ENCODE measurements at regions not wholly inside any gene's neighbourhood (a gene's known extent, or its start where the extent isn't known, plus 50 kb on each side); places are given as distances from the start of the nearest gene placed in this dataset.
"Not testable (repeated sequence)": the region's sequence is repeated elsewhere in the genome, so short reads cannot be mapped to it uniquely, and the experiment has no call there.

- Histone ChIP-seq H3K27me3 (ENCODE audit: control insufficient read depth, insufficient read depth, low read length) (no peaks in the 10 kb centered on the region), H3K4me3 (ENCODE audit: low read depth, low read length) (no peak overlapping the region), H3K27ac (ENCODE audit: low read depth, low read length) (no peak overlapping the region), H3K9me3 (ENCODE audit: control insufficient read depth, insufficient read depth, low read length) (peaks cover 6% of the 10 kb centered on the region; the same call in 1 of the 2 replicates)
- no peak for TF ChIP-seq CTCF (IDR thresholded peaks at IDR 0.05; ENCODE audit: low read depth, low read length)
- ChIA-PET POLR2A (no interaction called here), CTCF (no interaction called here)
- no peak for DNase-seq (ENCODE audit: low read depth, low spot score)
These were observed 139.8 kb upstream of the CHODL start for GRCh38 chr21:18104802-18105201.

- POLR2A ChIA-PET; DNase-seq (ENCODE audit: low read depth, low spot score); H3K27ac ChIP-seq (ENCODE audit: low read depth, low read length); CTCF ChIA-PET; H3K9me3 ChIP-seq (ENCODE audit: control insufficient read depth, insufficient read depth, low read length); H3K4me3 ChIP-seq (ENCODE audit: low read depth, low read length); H3K27me3 ChIP-seq (ENCODE audit: control insufficient read depth, insufficient read depth, low read length): not testable (repeated sequence)
These were observed 148.2 kb upstream of the CHODL start for GRCh38 chr21:18096413-18096812.

GRCh38 chr21:18089786-18090185, 154.8 kb upstream of the CHODL start:
- ChIA-PET POLR2A (no interaction called here), CTCF (no interaction called here)
- no peak overlapping the region for H3K4me3 ChIP-seq (ENCODE audit: low read depth, low read length)
- peaks cover 33% of the 10 kb centered on the region for H3K9me3 ChIP-seq (ENCODE audit: control insufficient read depth, insufficient read depth, low read length)
- H3K27ac ChIP-seq (ENCODE audit: low read depth, low read length): no peak overlapping the region
- DNase-seq (ENCODE audit: low read depth, low spot score): no peak
- H3K27me3 ChIP-seq (ENCODE audit: control insufficient read depth, insufficient read depth, low read length): no peaks in the 10 kb centered on the region
- no peak for TF ChIP-seq CTCF (IDR thresholded peaks at IDR 0.05; ENCODE audit: low read depth, low read length)

- TF ChIP-seq CTCF (IDR thresholded peaks at IDR 0.05; ENCODE audit: low read depth, low read length): no peak
- ChIA-PET POLR2A (no interaction called here), CTCF (no interaction called here)
- Histone ChIP-seq H3K27me3 (ENCODE audit: control insufficient read depth, insufficient read depth, low read length) (no peaks in the 10 kb centered on the region), H3K9me3 (ENCODE audit: control insufficient read depth, insufficient read depth, low read length) (peaks cover 10% of the 10 kb centered on the region), H3K27ac (ENCODE audit: low read depth, low read length) (no peak overlapping the region), H3K4me3 (ENCODE audit: low read depth, low read length) (no peak overlapping the region)
- no peak for DNase-seq (ENCODE audit: low read depth, low spot score)
These were observed 174.2 kb upstream of the CHODL start for GRCh38 chr21:18070392-18070791.

GRCh38 chr21:18069875-18070274, 174.8 kb upstream of the CHODL start:
- peaks cover 10% of the 10 kb centered on the region for H3K9me3 ChIP-seq (ENCODE audit: control insufficient read depth, insufficient read depth, low read length)
- H3K4me3 ChIP-seq (ENCODE audit: low read depth, low read length): no peak overlapping the region
- ChIA-PET CTCF (no interaction called here), POLR2A (no interaction called here)
- TF ChIP-seq CTCF (IDR thresholded peaks at IDR 0.05; ENCODE audit: low read depth, low read length): no peak
- no peaks in the 10 kb centered on the region for H3K27me3 ChIP-seq (ENCODE audit: control insufficient read depth, insufficient read depth, low read length)
- DNase-seq (ENCODE audit: low read depth, low spot score): no peak
- H3K27ac ChIP-seq (ENCODE audit: low read depth, low read length): no peak overlapping the region

GRCh38 chr21:18060402-18060801, 184.2 kb upstream of the CHODL start:
- POLR2A ChIA-PET: no interaction called here
- no peaks in the 10 kb centered on the region for H3K27me3 ChIP-seq (ENCODE audit: control insufficient read depth, insufficient read depth, low read length)
- H3K4me3 ChIP-seq (ENCODE audit: low read depth, low read length): no peak overlapping the region
- peaks cover 4% of the 10 kb centered on the region for H3K9me3 ChIP-seq (ENCODE audit: control insufficient read depth, insufficient read depth, low read length)
- CTCF ChIA-PET: interaction anchor here (0.6 kb wide), 1 partner anchor 129 kb away, joined by 4 read pairs; no protein-coding TSS in a partner anchor
- DNase-seq (ENCODE audit: low read depth, low spot score): no peak
- no peak overlapping the region for H3K27ac ChIP-seq (ENCODE audit: low read depth, low read length)
- TF ChIP-seq CTCF (IDR thresholded peaks at IDR 0.05; ENCODE audit: low read depth, low read length): no peak
